Heart left ventricle (tissue), 16 donors: ENCODE measurements at regions not wholly inside any gene's neighbourhood (a gene's known extent, or its start where the extent isn't known, plus 50 kb on each side); places are given as distances from the start of the nearest gene placed in this dataset.

Source experiments
- ATAC-seq, 4 donors: fragments of 200-7000 bp; cut with Tn5 transposase; one replicate each; pipeline ENCODE4 v1.9.1; 2020 to 2022; ENCODE audit warnings: moderate library complexity in 4 of 4, mild to moderate bottlenecking in 3 of 4, moderate number of reproducible peaks in 1 of 4
- DNase-seq, 5 donors: peaks; one replicate each; pipeline ENCODE4 v3.0.0-alpha.2; 2020
- H3K27ac ChIP-seq, 12 donors: fragments of 200-600 bp; sonication (generic) in 4 of 12; one replicate each; pipeline versions ENCODE4 v1.5.0 to v1.8.0; 2016 to 2022; ENCODE audit warnings: mild to moderate bottlenecking in 2 of 12
- H3K27me3 ChIP-seq, 9 donors: fragments of 200-600 bp; sonication (generic) in 2 of 9; one replicate each; pipeline versions ENCODE4 v1.5.1 to v1.8.0; 2016 to 2022; ENCODE audit warnings: mild to moderate bottlenecking in 3 of 9
- H3K36me3 ChIP-seq, 9 donors: fragments of 200-600 bp; sonication (generic) in 2 of 9; one replicate each; pipeline versions ENCODE4 v1.5.0 to v1.8.0; 2018 to 2022; ENCODE audit warnings: mild to moderate bottlenecking in 2 of 9
- H3K4me1 ChIP-seq, 12 donors: fragments of 200-600 bp; sonication (generic) in 4 of 12; one replicate each; pipeline versions ENCODE4 v1.5.0 to v1.8.0; 2016 to 2022; ENCODE audit warnings: mild to moderate bottlenecking in 3 of 12
- H3K4me3 ChIP-seq, 12 donors: fragments of 200-600 bp; sonication (generic) in 4 of 12; one replicate each; pipeline versions ENCODE4 v1.5.0 to v1.8.0; 2017 to 2022; ENCODE audit warnings: mild to moderate bottlenecking in 9 of 12, moderate library complexity in 4 of 12
- H3K9me3 ChIP-seq, 12 donors: fragments of 200-600 bp; sonication (generic) in 4 of 12; one replicate each; pipeline versions ENCODE4 v1.5.0 to v1.8.0; 2016 to 2022; ENCODE audit warnings: mild to moderate bottlenecking in 1 of 12
- POLR2A ChIP-seq, 2 donors: fragments of 450-650 bp; IDR thresholded peaks; one replicate each; pipeline ENCODE4 v1.6.1; 2017; ENCODE audit warnings: antibody characterized with exemption in 2 of 2, mild to moderate bottlenecking in 2 of 2, moderate library complexity in 2 of 2
- WGBS, 4 donors: extraction: QIAGEN DNeasy Blood & Tissue Kit in 2 of 4; methylation state at CpG; one replicate each; pipeline versions ENCODE4 v1.1.5 to v1.1.7; 2013 to 2018; 5-methylcytosine and 5-hydroxymethylcytosine counted together
- intact Hi-C, 10 donors: fragments of 100-400 bp; cut with DNase I; formaldehyde crosslinking; loops; one replicate each; pipeline versions ENCODE4 v1.11.1 to v1.14.2; 2022
- TF ChIP-seq, protein P1 (sequence below), 12 donors: fragments of 200-600 bp; sonication (generic) in 4 of 12; IDR thresholded peaks; one replicate each; pipeline versions ENCODE4 v1.5.0 to v1.8.0; 2018 to 2022; ENCODE audit warnings: antibody characterized with exemption in 12 of 12, mild to moderate bottlenecking in 5 of 12
- donor health status: ischemic (EF 13 %, LVEDD 7.1; RV severe dilation, severe dysfunction).
- donor health status: healthy with polysubstance abuse.
- donor health status: DM: no; HTN: yes; CAD: no.
- donor health status: DM: no; HTN: no; CAD: no.
- donor health status: ischemic (EF 25% LVEDD 6.9; RV normal size, moderate dysfunction).
- donor health status: ischemic (EF 25% LVEDD 5.7; RV mildly dilated, moderate dysfunction).
- donor health status: healthy.
- donor health status: DM: yes; HTN: yes; CAD: no.
- donor health status: ischemic (EF 35%, LVEDD 5.7; RV mildly dilated, moderate dysfunction).
- donor health status: nonischemic (EF 11% LVEDD 7.7; RV severe dilation, severe dysfunction).
- donor health status: DM: yes; HTN: yes; CAD: no.
- donor health status: PGD.
- donor health status: ischemic (EF 29% LVEDD 5.4; RV normal size, mild dysfunction).
- donor health status: nonischemic (EF 23%, LVEDD 6.1; RV moderate dilation, normal function).

DNA sequence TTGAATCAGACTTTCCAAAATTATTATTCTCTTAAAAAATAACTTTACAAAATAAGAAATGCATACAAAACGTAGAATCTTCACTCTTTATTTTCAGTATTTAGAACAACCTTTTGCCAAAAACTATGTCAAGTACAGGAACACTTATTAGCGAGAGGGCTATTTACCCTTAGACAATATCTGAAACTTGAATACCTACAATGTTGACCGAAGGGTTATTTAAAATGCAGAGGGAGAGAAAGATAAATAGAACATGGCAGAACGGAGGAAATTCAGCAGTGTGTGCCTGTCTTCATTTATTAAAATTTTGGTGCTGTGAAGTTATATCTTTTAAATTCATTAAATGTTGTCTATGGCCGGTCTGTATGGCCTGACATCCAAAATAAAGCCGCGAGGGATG lies 198.8 kb downstream of the EFNB2 start:
- no peaks in the 10 kb centered on the region for H3K4me1 ChIP-seq
- no peak overlapping the region for H3K4me3 ChIP-seq
- H3K27ac ChIP-seq, result no peak overlapping the region
- intact Hi-C loops, result no loop called here
- TF ChIP-seq, protein P1, sequence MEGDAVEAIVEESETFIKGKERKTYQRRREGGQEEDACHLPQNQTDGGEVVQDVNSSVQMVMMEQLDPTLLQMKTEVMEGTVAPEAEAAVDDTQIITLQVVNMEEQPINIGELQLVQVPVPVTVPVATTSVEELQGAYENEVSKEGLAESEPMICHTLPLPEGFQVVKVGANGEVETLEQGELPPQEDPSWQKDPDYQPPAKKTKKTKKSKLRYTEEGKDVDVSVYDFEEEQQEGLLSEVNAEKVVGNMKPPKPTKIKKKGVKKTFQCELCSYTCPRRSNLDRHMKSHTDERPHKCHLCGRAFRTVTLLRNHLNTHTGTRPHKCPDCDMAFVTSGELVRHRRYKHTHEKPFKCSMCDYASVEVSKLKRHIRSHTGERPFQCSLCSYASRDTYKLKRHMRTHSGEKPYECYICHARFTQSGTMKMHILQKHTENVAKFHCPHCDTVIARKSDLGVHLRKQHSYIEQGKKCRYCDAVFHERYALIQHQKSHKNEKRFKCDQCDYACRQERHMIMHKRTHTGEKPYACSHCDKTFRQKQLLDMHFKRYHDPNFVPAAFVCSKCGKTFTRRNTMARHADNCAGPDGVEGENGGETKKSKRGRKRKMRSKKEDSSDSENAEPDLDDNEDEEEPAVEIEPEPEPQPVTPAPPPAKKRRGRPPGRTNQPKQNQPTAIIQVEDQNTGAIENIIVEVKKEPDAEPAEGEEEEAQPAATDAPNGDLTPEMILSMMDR (IDR thresholded peaks at IDR 0.05), result no peak
- no peak for TF ChIP-seq POLR2A (IDR thresholded peaks at IDR 0.05)
- DNase-seq (no peak), ATAC-seq (no peak)
- no peaks in the 10 kb centered on the region for H3K27me3 ChIP-seq
- H3K9me3 ChIP-seq, result peaks cover 0 to 19% (median 10%) of the 10 kb centered on the region in 12 donors
- 88 to 97% (median 95%) methylated on average over 7 of the region's 7 CpGs for WGBS, 4 donors
- no peaks in the 10 kb centered on the region for H3K36me3 ChIP-seq

DNA sequence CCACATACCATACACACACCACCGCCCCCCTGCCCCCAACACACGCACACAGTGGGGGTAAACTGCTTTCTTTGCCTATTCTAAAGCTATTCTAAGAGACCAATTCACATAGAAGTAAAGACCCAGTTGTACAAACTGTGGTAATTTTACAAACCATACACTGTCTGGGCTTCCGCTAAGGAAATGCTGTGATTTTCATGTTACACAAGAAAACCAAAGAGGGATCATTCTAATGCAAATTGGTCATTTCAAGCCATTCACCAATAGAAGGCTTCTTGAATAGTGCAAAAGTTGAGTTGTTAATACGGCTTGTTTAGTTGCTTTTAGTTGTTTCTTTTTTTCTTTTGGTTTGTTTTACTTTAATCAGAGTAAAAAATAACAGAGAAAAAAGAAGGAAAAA lies 202.8 kb downstream of the EFNB2 start:
- WGBS, 4 donors, result 94 to 95% (median 94%) methylated on average over 4 of the region's 4 CpGs
- no peak for DNase-seq
- intact Hi-C loops, result no loop called here

DNA sequence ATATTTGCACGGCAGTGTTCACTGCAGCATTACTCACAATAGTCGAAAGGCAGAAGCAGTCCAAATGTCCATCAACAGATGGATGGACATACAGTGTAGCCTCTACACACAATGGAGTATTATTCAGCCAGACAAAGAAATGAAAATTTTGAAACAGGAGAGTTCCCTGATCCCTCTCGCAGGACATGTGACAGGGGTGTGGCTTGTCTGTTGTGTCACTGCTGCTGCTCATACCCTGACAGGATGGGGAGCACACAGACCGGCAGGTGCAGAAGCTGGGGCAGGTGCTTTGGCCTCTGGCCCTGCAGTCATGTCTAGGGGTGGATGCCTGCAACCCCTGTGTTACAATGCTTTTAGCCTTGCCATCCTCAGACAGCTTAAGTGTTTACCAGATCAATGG lies 204.3 kb downstream of the EFNB2 start:
- H3K27me3 ChIP-seq, result no peaks in the 10 kb centered on the region
- DNase-seq (no peak), ATAC-seq (no peak)
- WGBS, 4 donors, result 87 to 95% (median 93%) methylated on average over 4 of the region's 4 CpGs
- H3K9me3 ChIP-seq, result no peaks in the 10 kb centered on the region
- TF ChIP-seq, protein P1 (IDR thresholded peaks at IDR 0.05), result no peak
- no peak for TF ChIP-seq POLR2A (IDR thresholded peaks at IDR 0.05)
- H3K27ac ChIP-seq, result no peak overlapping the region
- no peaks in the 10 kb centered on the region for H3K36me3 ChIP-seq
- intact Hi-C loops, result no loop called here
- no peak overlapping the region for H3K4me3 ChIP-seq
- no peaks in the 10 kb centered on the region for H3K4me1 ChIP-seq

More for the DNA sequence above, 202.8 kb downstream of the EFNB2 start:
- Histone ChIP-seq H3K4me3 (no peak overlapping the region), H3K4me1 (no peaks in the 10 kb centered on the region), H3K36me3 (no peaks in the 10 kb centered on the region), H3K27me3 (no peaks in the 10 kb centered on the region), H3K27ac (no peak overlapping the region), H3K9me3 (no peaks in the 10 kb centered on the region)
- TF ChIP-seq, protein P1 (IDR thresholded peaks at IDR 0.05), result no peak
- no peak for TF ChIP-seq POLR2A (IDR thresholded peaks at IDR 0.05)
- no peak for ATAC-seq

DNA sequence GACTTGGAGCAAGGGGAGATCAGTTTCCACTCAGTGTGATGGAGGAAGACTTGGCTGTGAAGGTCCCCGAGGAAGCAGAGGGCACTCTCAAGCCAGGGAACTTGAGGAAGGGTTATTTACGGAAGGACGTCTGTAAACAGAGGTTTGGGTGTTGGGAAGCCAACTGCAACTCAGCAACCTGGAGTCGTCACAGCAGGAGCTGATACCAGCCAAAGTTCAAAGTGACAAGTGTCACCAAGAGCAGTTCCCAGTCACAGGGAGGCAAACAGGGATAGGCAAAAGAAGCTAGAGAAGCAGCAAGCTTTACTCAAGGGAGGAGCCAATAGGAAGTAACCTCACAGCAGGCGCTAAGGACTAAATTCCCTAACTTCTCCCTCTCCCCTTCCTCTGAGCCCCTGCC lies 205.5 kb downstream of the EFNB2 start:
- ATAC-seq, result no peak
- WGBS, 4 donors, result 72 to 77% (median 74%) methylated on average over 5 of the region's 5 CpGs
- DNase-seq, result no peak
- H3K27me3 ChIP-seq, result no peaks in the 10 kb centered on the region
- no peaks in the 10 kb centered on the region for H3K9me3 ChIP-seq
- no peak overlapping the region for H3K4me3 ChIP-seq
- no peaks in the 10 kb centered on the region for H3K36me3 ChIP-seq
- no peaks in the 10 kb centered on the region for H3K4me1 ChIP-seq
- TF ChIP-seq POLR2A (IDR thresholded peaks at IDR 0.05), result no peak
- TF ChIP-seq, protein P1 (IDR thresholded peaks at IDR 0.05), result no peak
- H3K27ac ChIP-seq, result no peak overlapping the region
- intact Hi-C loops, result no loop called here
